HG03342 (cell line): ENCODE measurements at regions not wholly inside any gene's neighbourhood (a gene's known extent, or its start where the extent isn't known, plus 50 kb on each side); places are given as distances from the start of the nearest gene placed in this dataset.
"Not testable (repeated sequence)": the region's sequence is repeated elsewhere in the genome, so short reads cannot be mapped to it uniquely, and the experiment has no call there.

ENCODE experiments used
- ATAC-seq: cut with Tn5 transposase; IDR thresholded peaks from one replicate; pipeline ENCODE4 v1.9.1; 2021; ENCODE audit warnings: mild to moderate bottlenecking, moderate library complexity; ENCODE audit not compliant: unreplicated experiment

GRCh38 chr3:6602329-6602728, 258.6 kb upstream of the GRM7 start:
- no peak for ATAC-seq

- peak; percentile 62 for ATAC-seq
Observed at GRCh38 chr3:6605227-6605626, 255.7 kb upstream of the GRM7 start.

GRCh38 chr3:6608843-6609242, 252.1 kb upstream of the GRM7 start:
- ATAC-seq, result no peak

- ATAC-seq, result no peak
Observed at GRCh38 chr3:6612034-6612616, 248.8 kb upstream of the GRM7 start.

- no peak for ATAC-seq
Observed at GRCh38 chr3:6622260-6622659, 238.7 kb upstream of the GRM7 start.

- ATAC-seq, result no peak
Observed at GRCh38 chr3:6622712-6623111, 238.2 kb upstream of the GRM7 start.

GRCh38 chr3:6631376-6631775, 229.5 kb upstream of the GRM7 start:
- no peak for ATAC-seq

GRCh38 chr3:6640907-6641306, 220.0 kb upstream of the GRM7 start:
- ATAC-seq, result peak; percentile 57

- ATAC-seq, result peak; percentile 55
Observed at GRCh38 chr3:6644070-6644929, 216.6 kb upstream of the GRM7 start.

- ATAC-seq, result no peak
Observed at GRCh38 chr3:6654670-6655069, 206.2 kb upstream of the GRM7 start.

GRCh38 chr3:6655275-6655674, 205.6 kb upstream of the GRM7 start:
- no peak for ATAC-seq

- no peak for ATAC-seq
Observed at GRCh38 chr3:6657591-6657990, 203.3 kb upstream of the GRM7 start.

- ATAC-seq, result no peak
Observed at GRCh38 chr3:6667354-6667753, 193.6 kb upstream of the GRM7 start.

- no peak for ATAC-seq
Observed at GRCh38 chr3:6671363-6671762, 189.6 kb upstream of the GRM7 start.

GRCh38 chr3:6679510-6679909, 181.4 kb upstream of the GRM7 start:
- ATAC-seq, result peak; percentile 70

- peak; percentile 93 for ATAC-seq
Observed at GRCh38 chr3:6680119-6680806, 180.7 kb upstream of the GRM7 start.

- ATAC-seq, result no peak
Observed at GRCh38 chr3:6697285-6697684, 163.6 kb upstream of the GRM7 start.

- peak; percentile 62 for ATAC-seq
Observed at GRCh38 chr3:6697722-6698121, 163.2 kb upstream of the GRM7 start.

- ATAC-seq, result not testable (repeated sequence)
Observed at GRCh38 chr3:6704817-6705216, 156.1 kb upstream of the GRM7 start.

- no peak for ATAC-seq
Observed at GRCh38 chr3:6706777-6707176, 154.1 kb upstream of the GRM7 start.

- ATAC-seq, result no peak
Observed at GRCh38 chr3:6709178-6709577, 151.7 kb upstream of the GRM7 start.

- ATAC-seq, result no peak
Observed at GRCh38 chr3:6714962-6715361, 146.0 kb upstream of the GRM7 start.
